PC-3 (cell line): ENCODE measurements at regions not wholly inside any gene's neighbourhood (a gene's known extent, or its start where the extent isn't known, plus 50 kb on each side); places are given as distances from the start of the nearest gene placed in this dataset.

Source experiments
- CTCF ChIP-seq: fragments of 300-600 bp; sonication (generic); conservative IDR thresholded peaks from 2 replicates; pipeline ENCODE4 v1.5.1; 2017; ENCODE audit warnings: antibody characterized with exemption, low read depth, mild to moderate bottlenecking, low read length
- EZH2phosphoT487 ChIP-seq: fragments of 300-600 bp; sonication (generic); IDR thresholded peaks from 2 replicates; pipeline ENCODE4 v1.6.1; 2018; ENCODE audit warnings: mild to moderate bottlenecking, antibody characterized with exemption, low read length, borderline replicate concordance

GRCh38 chr7:41346878-41347277 is 356.0 kb downstream of the INHBA start:
- TF ChIP-seq CTCF (no peak), EZH2phosphoT487 (no peak)
